Liver (tissue), 7 donors: ENCODE measurements at regions not wholly inside any gene's neighbourhood (a gene's known extent, or its start where the extent isn't known, plus 50 kb on each side); places are given as distances from the start of the nearest gene placed in this dataset.

Experiments
- DNase-seq: peaks from one replicate; pipeline ENCODE4 v3.0.0-alpha.2; 2017; ENCODE audit warnings: low spot score
- H3K27ac ChIP-seq, 2 donors: one replicate each; pipeline ENCODE4 v1.7.0; 2013; ENCODE audit warnings: inconsistent platforms in 2 of 2, low read length in 2 of 2, control low read depth in 1 of 2, low read depth in 1 of 2, mild to moderate bottlenecking in 1 of 2
- H3K27me3 ChIP-seq, 4 donors: one replicate each; pipeline versions ENCODE4 v1.6.1 to v1.7.0; 2013; ENCODE audit warnings: low read length in 3 of 4, inconsistent platforms in 1 of 4, mild to moderate bottlenecking in 1 of 4, moderate library complexity in 1 of 4; ENCODE audit not compliant: control insufficient read depth in 4 of 4, insufficient read depth in 4 of 4
- H3K36me3 ChIP-seq, 4 donors: one replicate each; pipeline versions ENCODE4 v1.6.1 to v1.7.0; 2013; ENCODE audit warnings: low read length in 3 of 4, mild to moderate bottlenecking in 3 of 4, low read depth in 1 of 4, moderate library complexity in 1 of 4; ENCODE audit not compliant: control insufficient read depth in 4 of 4, insufficient read depth in 3 of 4
- H3K4me1 ChIP-seq, 4 donors: one replicate each; pipeline versions ENCODE4 v1.6.1 to v1.7.0; 2013; ENCODE audit warnings: low read length in 3 of 4, mild to moderate bottlenecking in 3 of 4, moderate library complexity in 1 of 4; ENCODE audit not compliant: control insufficient read depth in 4 of 4, insufficient read depth in 4 of 4
- H3K4me3 ChIP-seq, 3 donors: one replicate each; pipeline versions ENCODE4 v1.6.1 to v1.7.0; 2013; ENCODE audit warnings: low read length in 3 of 3, control low read depth in 1 of 3, low read depth in 1 of 3, mild to moderate bottlenecking in 1 of 3
- H3K9ac ChIP-seq, 2 donors: one replicate each; pipeline ENCODE4 v1.7.0; 2013; ENCODE audit warnings: low read length in 2 of 2, mild to moderate bottlenecking in 2 of 2, moderate library complexity in 2 of 2, control low read depth in 1 of 2, low read depth in 1 of 2
- H3K9me3 ChIP-seq, 4 donors: one replicate each; pipeline versions ENCODE4 v1.6.1 to v1.7.0; 2013; ENCODE audit warnings: low read length in 3 of 4; ENCODE audit not compliant: control insufficient read depth in 4 of 4
- GABPA ChIP-seq, 2 donors: IDR thresholded peaks in 1 of 2; conservative IDR thresholded peaks in 1 of 2; 2 replicates each; pipeline ENCODE4 v1.6.1; 2016; ENCODE audit warnings: antibody characterized with exemption in 2 of 2, mild to moderate bottlenecking in 1 of 2, moderate library complexity in 1 of 2
- HNF4A ChIP-seq, 2 donors: conservative IDR thresholded peaks; 2 replicates each; pipeline ENCODE4 v1.6.1; 2016; ENCODE audit warnings: antibody characterized with exemption in 2 of 2, mild to moderate bottlenecking in 2 of 2
- JUND ChIP-seq, 2 donors: IDR thresholded peaks; 2 replicates each; pipeline ENCODE4 v1.6.1; 2016; ENCODE audit warnings: antibody characterized with exemption in 2 of 2
- NR2F2 ChIP-seq: IDR thresholded peaks from 2 replicates; pipeline ENCODE4 v1.6.1; 2016; ENCODE audit warnings: antibody characterized with exemption
- RAD21 ChIP-seq, 2 donors: IDR thresholded peaks; 2 replicates each; pipeline ENCODE4 v1.6.1; 2016; ENCODE audit warnings: antibody characterized with exemption in 2 of 2, mild to moderate bottlenecking in 2 of 2
- REST ChIP-seq: IDR thresholded peaks from 2 replicates; pipeline ENCODE4 v1.6.1; 2016; ENCODE audit warnings: antibody characterized with exemption, mild to moderate bottlenecking
- RXRA ChIP-seq, 2 donors: IDR thresholded peaks; 2 replicates each; pipeline ENCODE4 v1.6.1; 2017 to 2018; ENCODE audit warnings: antibody characterized with exemption in 2 of 2, mild to moderate bottlenecking in 1 of 2
- SP1 ChIP-seq: IDR thresholded peaks from 2 replicates; pipeline ENCODE4 v1.6.1; 2018; ENCODE audit warnings: antibody characterized with exemption, mild to moderate bottlenecking
- TAF1 ChIP-seq: conservative IDR thresholded peaks from 2 replicates; pipeline ENCODE4 v1.6.1; 2016; ENCODE audit warnings: antibody characterized with exemption, mild to moderate bottlenecking
- ZBTB33 ChIP-seq: IDR thresholded peaks from 2 replicates; pipeline ENCODE4 v1.6.1; 2016; ENCODE audit warnings: antibody characterized with exemption
- WGBS: extraction: QIAGEN DNeasy Blood & Tissue Kit; methylation state at CpG from one replicate; pipeline ENCODE4 v1.1.7; 2013; 5-methylcytosine and 5-hydroxymethylcytosine counted together
- TF ChIP-seq, protein P1 (sequence below): IDR thresholded peaks from 2 replicates; pipeline ENCODE4 v1.6.1; 2016; ENCODE audit warnings: antibody characterized with exemption
- TF ChIP-seq, protein P2 (sequence below): IDR thresholded peaks from 2 replicates; pipeline ENCODE4 v1.6.1; 2016; ENCODE audit warnings: antibody characterized with exemption
- donor health status: healthy.
- donor health status: healthy.
- donor health status: healthy.
- donor health status: healthy.

DNA sequence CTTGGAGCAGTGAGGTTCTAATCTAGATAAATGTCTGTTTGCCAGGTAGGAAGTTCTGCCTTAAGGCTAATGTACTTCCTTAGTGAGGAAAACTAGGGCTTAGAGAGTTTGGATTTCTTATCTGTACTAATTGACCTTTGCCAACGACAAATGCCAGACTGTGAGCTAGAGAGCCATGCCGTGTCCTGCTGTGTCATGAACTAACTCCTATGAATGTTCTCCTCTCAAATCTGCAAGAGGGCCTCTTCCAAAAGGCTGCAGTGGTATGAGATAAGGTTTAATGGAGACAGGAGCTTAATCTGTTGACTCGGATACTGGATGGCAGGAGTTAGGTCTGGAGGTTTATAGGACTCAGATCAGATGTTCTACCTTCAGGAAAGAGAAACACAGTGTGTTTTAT is 524.9 kb downstream of the NTRK3 start:
- no peak overlapping the region for H3K27ac ChIP-seq
- 36% methylated on average over 3 of the region's 3 CpGs for WGBS
- no peaks in the 10 kb centered on the region for H3K36me3 ChIP-seq
- TF ChIP-seq GABPA (IDR thresholded peaks at IDR 0.05 in 1 of 2, conservative IDR thresholded peaks at IDR 0.05 in 1 of 2), result no peak
- TF ChIP-seq, protein P1, sequence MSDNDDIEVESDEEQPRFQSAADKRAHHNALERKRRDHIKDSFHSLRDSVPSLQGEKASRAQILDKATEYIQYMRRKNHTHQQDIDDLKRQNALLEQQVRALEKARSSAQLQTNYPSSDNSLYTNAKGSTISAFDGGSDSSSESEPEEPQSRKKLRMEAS, result no peak
- DNase-seq, result no peak
- H3K4me1 ChIP-seq, result no peaks in the 10 kb centered on the region
- no peak overlapping the region for H3K9ac ChIP-seq
- H3K4me3 ChIP-seq, result no peak overlapping the region
- peaks cover 0 to 5% (median 0%) of the 10 kb centered on the region in 4 donors for H3K27me3 ChIP-seq
- peaks cover 0 to 3% (median 0%) of the 10 kb centered on the region in 4 donors for H3K9me3 ChIP-seq

- H3K27ac ChIP-seq, result no peak overlapping the region
- no peak for DNase-seq
- H3K36me3 ChIP-seq, result no peaks in the 10 kb centered on the region
- H3K27me3 ChIP-seq, result peaks cover 0 to 4% (median 0%) of the 10 kb centered on the region in 4 donors
- no peak overlapping the region for H3K9ac ChIP-seq
- 91% methylated on average over 2 of the region's 2 CpGs for WGBS
- TF ChIP-seq RXRA (IDR thresholded peaks at IDR 0.05) (no peak), RAD21 (IDR thresholded peaks at IDR 0.05) (no peak), REST (no peak), ZBTB33 (no peak), NR2F2 (no peak), HNF4A (conservative IDR thresholded peaks at IDR 0.05) (no peak), SP1 (no peak), JUND (IDR thresholded peaks at IDR 0.05) (no peak)
- TF ChIP-seq, protein P2, sequence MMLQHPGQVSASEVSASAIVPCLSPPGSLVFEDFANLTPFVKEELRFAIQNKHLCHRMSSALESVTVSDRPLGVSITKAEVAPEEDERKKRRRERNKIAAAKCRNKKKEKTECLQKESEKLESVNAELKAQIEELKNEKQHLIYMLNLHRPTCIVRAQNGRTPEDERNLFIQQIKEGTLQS, result no peak
- no peaks in the 10 kb centered on the region for H3K4me1 ChIP-seq
- H3K4me3 ChIP-seq, result no peak overlapping the region
- H3K9me3 ChIP-seq, result peaks cover 0 to 3% (median 0%) of the 10 kb centered on the region in 4 donors
Measured at GRCh38 chr15:87730706-87731105, 525.8 kb downstream of the NTRK3 start.

GRCh38 chr15:87728998-87729397 is 527.5 kb downstream of the NTRK3 start:
- peaks cover 0 to 3% (median 0%) of the 10 kb centered on the region in 4 donors for H3K9me3 ChIP-seq
- H3K27ac ChIP-seq, result no peak overlapping the region
- H3K4me3 ChIP-seq, result no peak overlapping the region
- WGBS, result 46% methylated on average over 2 of the region's 2 CpGs
- TF ChIP-seq TAF1, result no peak
- H3K27me3 ChIP-seq, result peaks cover 0 to 4% (median 0%) of the 10 kb centered on the region in 4 donors
- H3K9ac ChIP-seq, result no peak overlapping the region
- H3K36me3 ChIP-seq, result no peaks in the 10 kb centered on the region
- DNase-seq, result no peak
- no peaks in the 10 kb centered on the region for H3K4me1 ChIP-seq
